Keratinocyte (primary cell): ENCODE measurements at regions not wholly inside any gene's neighbourhood (a gene's known extent, or its start where the extent isn't known, plus 50 kb on each side); places are given as distances from the start of the nearest gene placed in this dataset.

Source experiments
- DNase-seq: peaks from one replicate; pipeline ENCODE4 v3.0.0-alpha.2; 2011; ENCODE audit warnings: low read depth, missing footprints, low spot score
- FAIRE-seq: peaks from 2 replicates; lab custom pipeline; 2011; peaks lifted over from hg19 to GRCh38; lab: Jason Lieb, UNC
- H2AFZ ChIP-seq: 2 replicates; pipeline ENCODE4 v1.6.0; 2012; ENCODE audit warnings: low read length, control low read depth, inconsistent platforms; ENCODE audit not compliant: control insufficient read depth
- H3K27ac ChIP-seq: 2 replicates; pipeline ENCODE4 v1.5.1; 2011; ENCODE audit warnings: low read length; ENCODE audit not compliant: control insufficient read depth, insufficient read depth
- H3K27me3 ChIP-seq: 3 replicates; pipeline ENCODE4 v1.6.0; 2011; ENCODE audit warnings: low read length; ENCODE audit not compliant: control insufficient read depth, insufficient read depth; ENCODE audit errors: extremely low read depth
- H3K36me3 ChIP-seq, 2 experiments: 2 replicates in 1 of 2; 3 replicates in 1 of 2; pipeline ENCODE4 v1.5.1; 2011; ENCODE audit warnings: low read length in 2 of 2, mild to moderate bottlenecking in 1 of 2; ENCODE audit not compliant: control insufficient read depth in 2 of 2, insufficient read depth in 2 of 2; ENCODE audit errors: extremely low read depth in 1 of 2
- H3K4me1 ChIP-seq: 3 replicates; pipeline ENCODE4 v1.5.1; 2011; ENCODE audit warnings: low read length; ENCODE audit not compliant: control insufficient read depth, insufficient read depth; ENCODE audit errors: extremely low read depth
- H3K4me2 ChIP-seq: 3 replicates; pipeline ENCODE4 v1.6.0; 2011; ENCODE audit warnings: low read depth, low read length; ENCODE audit not compliant: control insufficient read depth, insufficient read depth; ENCODE audit errors: extremely low read depth
- H3K4me3 ChIP-seq, 3 experiments: fragments of 200-600 bp in 1 of 3; sonication (generic) in 1 of 3; 2 replicates in 2 of 3; 3 replicates in 1 of 3; pipeline ENCODE4 v1.5.1; 2011 to 2016; ENCODE audit warnings: low read length in 3 of 3, mild to moderate bottlenecking in 3 of 3, control low read depth in 2 of 3, inconsistent platforms in 1 of 3, low read depth in 1 of 3, mixed read lengths in 1 of 3, mixed run types in 1 of 3, moderate library complexity in 1 of 3; ENCODE audit not compliant: control insufficient read depth in 2 of 3, insufficient read depth in 2 of 3; ENCODE audit errors: extremely low read depth in 1 of 3
- H3K79me2 ChIP-seq: 2 replicates; pipeline ENCODE4 v1.6.0; 2012; ENCODE audit warnings: low read length; ENCODE audit not compliant: control insufficient read depth, insufficient read depth
- H3K9ac ChIP-seq: 3 replicates; pipeline ENCODE4 v1.6.0; 2011; ENCODE audit warnings: low read length; ENCODE audit not compliant: control insufficient read depth, insufficient read depth; ENCODE audit errors: extremely low read depth
- H3K9me1 ChIP-seq: 3 replicates; pipeline ENCODE4 v1.6.0; 2011; ENCODE audit warnings: low read length; ENCODE audit not compliant: control insufficient read depth, insufficient read depth; ENCODE audit errors: extremely low read depth
- H3K9me3 ChIP-seq: 2 replicates; pipeline ENCODE4 v1.5.1; 2012; ENCODE audit warnings: low read depth, low read length; ENCODE audit not compliant: control insufficient read depth
- H4K20me1 ChIP-seq: 3 replicates; pipeline ENCODE4 v1.6.0; 2011; ENCODE audit warnings: low read length; ENCODE audit not compliant: control insufficient read depth, insufficient read depth; ENCODE audit errors: extremely low read depth
- CTCF ChIP-seq, 3 experiments: IDR thresholded peaks in 1 of 3; conservative IDR thresholded peaks in 1 of 3; optimal IDR thresholded peaks in 1 of 3; 2 replicates in 2 of 3; 3 replicates in 1 of 3; pipeline versions ENCODE3 to v1.5.1; 2011; ENCODE audit warnings: low read length in 3 of 3, mild to moderate bottlenecking in 3 of 3, moderate library complexity in 2 of 3, control low read depth in 1 of 3, inconsistent platforms in 1 of 3; ENCODE audit not compliant: insufficient read depth in 2 of 3; ENCODE audit errors: extremely low read depth in 1 of 3
- EZH2 ChIP-seq: IDR thresholded peaks from one replicate; pipeline ENCODE4 v1.6.1; 2012; ENCODE audit warnings: inconsistent platforms, mild to moderate bottlenecking, low read length, moderate library complexity
- dilution Hi-C: fragments of 300-500 bp; cut with MboI; formaldehyde crosslinking; loops from one replicate; pipeline ENCODE4 v1.7.0; 2020; ENCODE audit warnings: low sequenced_read_pairs; ENCODE audit not compliant: extremely low pct_ligation_motif_present

GRCh38 chr4:126470862-126471261, 1156.1 kb downstream of the FAT4 start:
- no peak overlapping the region for H3K27ac ChIP-seq
- no peak overlapping the region for H3K4me2 ChIP-seq
- no peaks in the 10 kb centered on the region for H3K9me3 ChIP-seq
- TF ChIP-seq EZH2 (no peak), CTCF (optimal IDR thresholded peaks at IDR 0.05 in 1 of 3, IDR thresholded peaks at IDR 0.05 in 1 of 3, conservative IDR thresholded peaks at IDR 0.05 in 1 of 3; ENCODE audit: extremely low read depth in 1 of 3, insufficient read depth in 2 of 3, low read length in 3 of 3) (no peak)
- no peaks in the 10 kb centered on the region for H3K4me1 ChIP-seq
- H3K9ac ChIP-seq: no peak overlapping the region
- H3K27me3 ChIP-seq: no peaks in the 10 kb centered on the region
- no peaks in the 10 kb centered on the region for H3K36me3 ChIP-seq
- dilution Hi-C loops: no loop called here
- no peak overlapping the region for H2AFZ ChIP-seq
- no peak for FAIRE-seq
- no peaks in the 10 kb centered on the region for H4K20me1 ChIP-seq
- DNase-seq: no peak
- no peaks in the 10 kb centered on the region for H3K9me1 ChIP-seq
- H3K4me3 ChIP-seq: no peak overlapping the region
- H3K79me2 ChIP-seq: no peaks in the 10 kb centered on the region

GRCh38 chr4:126475730-126476129, 1157.0 kb upstream of the INTU start:
- no peaks in the 10 kb centered on the region for H3K9me1 ChIP-seq
- no peak overlapping the region for H3K4me2 ChIP-seq
- DNase-seq (no peak), FAIRE-seq (no peak)
- no peak overlapping the region for H3K4me3 ChIP-seq
- no peaks in the 10 kb centered on the region for H3K79me2 ChIP-seq
- dilution Hi-C loops: no loop called here
- no peak overlapping the region for H3K9ac ChIP-seq
- no peak overlapping the region for H2AFZ ChIP-seq
- no peak for TF ChIP-seq EZH2
- no peak for TF ChIP-seq CTCF (optimal IDR thresholded peaks at IDR 0.05 in 1 of 3, IDR thresholded peaks at IDR 0.05 in 1 of 3, conservative IDR thresholded peaks at IDR 0.05 in 1 of 3; ENCODE audit: extremely low read depth in 1 of 3, insufficient read depth in 2 of 3, low read length in 3 of 3)
- no peaks in the 10 kb centered on the region for H4K20me1 ChIP-seq
- no peaks in the 10 kb centered on the region for H3K36me3 ChIP-seq
- no peaks in the 10 kb centered on the region for H3K4me1 ChIP-seq
- H3K27me3 ChIP-seq: no peaks in the 10 kb centered on the region
- H3K27ac ChIP-seq: no peak overlapping the region
- H3K9me3 ChIP-seq: no peaks in the 10 kb centered on the region
